NCI-H2171 treated with DMSO at 0.1 percent for 48 hours (cell line): ENCODE measurements at regions not wholly inside any gene's neighbourhood (a gene's known extent, or its start where the extent isn't known, plus 50 kb on each side); places are given as distances from the start of the nearest gene placed in this dataset.

Experiments used
- DNase-seq: peaks from one replicate; lab custom pipeline; 2025; lab: John Stamatoyannopoulos, UW

DNA sequence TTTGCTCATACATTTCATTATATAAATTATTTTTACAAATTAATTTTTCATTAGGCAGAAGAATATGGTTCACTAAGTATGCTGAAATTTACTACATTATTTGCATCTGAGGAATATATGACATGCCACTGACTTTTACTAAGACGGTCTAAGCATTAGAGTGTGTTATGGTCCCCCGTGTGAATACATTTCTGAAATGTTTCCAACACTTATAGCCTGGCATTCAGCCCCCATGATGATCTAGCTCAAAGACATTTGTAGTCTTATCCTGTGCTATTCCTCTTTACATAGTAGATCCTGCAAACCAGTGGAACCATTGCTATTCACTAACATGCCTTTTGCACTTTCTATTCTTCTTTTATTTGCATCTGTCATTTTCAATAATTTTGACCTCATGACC is 1878.0 kb downstream of the MRPL39 start:
- DNase-seq = no peak

DNA sequence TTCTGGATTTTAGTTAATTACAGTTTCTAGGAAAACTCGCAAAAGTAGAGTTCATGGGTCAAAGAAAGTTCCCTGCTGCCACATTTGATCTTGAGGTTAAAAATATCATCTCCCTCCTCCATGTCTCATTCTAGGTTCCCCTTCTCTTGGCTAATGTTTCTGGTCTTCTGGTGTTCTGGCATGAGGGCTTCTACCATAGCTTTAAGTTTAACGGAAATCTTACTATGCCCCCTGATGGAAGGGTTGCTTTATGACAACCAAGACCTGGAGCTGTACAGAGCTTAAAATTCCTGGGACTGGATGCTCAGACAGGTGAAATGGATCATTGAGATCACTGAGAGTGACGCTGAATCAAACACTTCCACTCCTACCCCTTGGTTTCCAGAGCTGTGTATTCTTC is 1881.7 kb downstream of the MRPL39 start:
- DNase-seq = peak; percentile 13

- DNase-seq = no peak
Measured at GRCh38 chr21:23718446-23719285, 1888.6 kb downstream of the MRPL39 start.

GRCh38 chr21:23712166-23712565 is 1895.1 kb downstream of the MRPL39 start:
- peak; percentile 25 for DNase-seq

DNA sequence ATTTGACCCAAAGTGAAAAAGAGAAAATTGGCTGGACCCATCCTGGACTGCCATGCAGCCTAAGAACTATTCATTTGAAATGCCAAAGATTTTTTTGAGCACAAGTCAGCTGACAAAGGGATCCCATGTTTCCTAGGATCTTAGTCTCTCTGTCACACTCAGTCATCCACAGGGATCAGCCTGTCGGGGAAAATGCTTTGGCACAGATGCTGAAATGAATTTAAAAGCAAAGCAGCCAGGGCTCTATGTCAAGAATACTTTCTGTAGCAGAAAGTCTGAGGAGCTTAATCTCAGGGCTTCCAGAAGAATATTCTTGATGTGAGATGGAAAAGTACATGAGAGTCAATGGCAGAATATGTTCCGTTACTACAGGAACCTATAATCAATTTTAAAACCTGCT is 1900.8 kb downstream of the MRPL39 start:
- DNase-seq = no peak

GRCh38 chr21:23699402-23699801 is 1907.9 kb downstream of the MRPL39 start:
- DNase-seq = no peak

- peak; percentile 51 for DNase-seq
Measured at GRCh38 chr21:23698619-23699018, 1908.7 kb downstream of the MRPL39 start.

- DNase-seq = peak; percentile 17
Measured at GRCh38 chr21:23695443-23695842, 1911.8 kb downstream of the MRPL39 start.

GRCh38 chr21:23694390-23694789 is 1912.9 kb downstream of the MRPL39 start:
- DNase-seq = peak; percentile 44

DNA sequence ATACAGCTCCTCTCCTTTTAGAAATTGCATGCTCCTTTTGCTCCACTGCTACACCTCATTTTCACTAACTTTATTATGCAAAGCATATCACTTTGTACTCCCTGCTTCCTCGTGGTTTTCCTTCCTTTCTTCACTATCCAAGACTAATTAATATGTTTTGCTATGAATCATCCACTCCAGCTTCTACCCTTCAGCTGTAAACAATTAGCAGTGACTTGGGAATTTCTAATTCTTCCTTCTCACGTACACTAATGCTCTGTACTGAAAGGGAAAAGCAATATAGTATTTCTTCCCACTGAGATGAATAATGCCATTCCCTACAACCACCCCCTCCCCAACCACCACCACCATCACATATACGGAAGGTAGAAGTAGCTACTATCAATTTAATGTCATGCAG is 1917.0 kb downstream of the MRPL39 start:
- DNase-seq = peak; percentile 6

DNA sequence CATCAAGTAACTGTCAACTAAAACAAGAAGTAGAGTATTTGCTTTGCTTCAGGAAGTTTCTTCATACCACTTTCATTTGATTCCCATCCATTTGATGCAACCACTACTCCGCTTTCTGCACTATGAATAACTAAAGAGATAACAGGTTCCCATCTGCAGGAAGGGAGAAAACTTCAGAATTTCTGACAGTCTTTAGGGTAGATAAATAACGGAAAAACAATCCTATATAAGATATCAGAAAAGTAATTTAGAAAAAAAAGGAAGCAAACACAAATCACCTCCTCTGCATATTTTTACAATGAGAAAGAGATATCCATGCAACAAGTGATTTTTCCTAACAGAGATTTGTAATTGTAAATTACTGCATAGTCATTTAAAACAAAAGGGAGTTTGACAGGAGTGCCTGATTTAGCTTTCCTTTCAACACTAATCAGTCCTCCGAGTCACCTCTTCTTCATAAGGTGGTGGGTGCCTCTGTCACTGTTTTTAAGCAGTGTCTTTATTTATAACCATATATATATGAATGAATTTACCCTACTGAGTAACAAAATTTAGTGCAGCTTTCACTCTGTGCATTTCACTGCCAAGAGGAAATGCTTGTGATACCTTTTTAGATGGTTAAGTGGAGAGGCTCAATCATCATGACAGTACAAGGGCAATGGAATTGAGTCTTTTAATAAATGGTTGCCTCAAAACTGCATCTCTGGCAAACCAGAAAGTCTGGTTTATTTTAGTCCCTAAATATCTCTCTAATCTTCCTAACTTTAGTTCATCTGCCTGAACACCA is 1920.4 kb downstream of the MRPL39 start:
- no peak for DNase-seq

DNA sequence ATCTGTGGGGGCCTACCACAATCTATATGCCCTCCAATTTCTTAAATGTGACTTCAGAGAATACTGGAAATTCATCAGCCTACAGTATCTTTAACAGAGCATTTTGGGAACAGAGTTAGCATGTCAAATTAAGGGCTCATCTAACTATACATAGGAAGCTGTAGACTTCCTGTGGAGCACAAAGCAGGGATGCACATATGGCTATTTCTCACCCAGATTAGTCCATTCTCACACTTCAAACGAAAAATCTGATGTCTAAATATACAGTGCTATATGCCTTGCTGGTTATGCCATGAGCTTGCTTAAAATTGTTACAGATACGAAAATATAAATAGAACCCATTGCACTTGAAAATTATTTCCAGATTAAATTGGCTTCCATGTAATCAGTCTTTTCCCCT is 1922.8 kb downstream of the MRPL39 start:
- DNase-seq = no peak

DNA sequence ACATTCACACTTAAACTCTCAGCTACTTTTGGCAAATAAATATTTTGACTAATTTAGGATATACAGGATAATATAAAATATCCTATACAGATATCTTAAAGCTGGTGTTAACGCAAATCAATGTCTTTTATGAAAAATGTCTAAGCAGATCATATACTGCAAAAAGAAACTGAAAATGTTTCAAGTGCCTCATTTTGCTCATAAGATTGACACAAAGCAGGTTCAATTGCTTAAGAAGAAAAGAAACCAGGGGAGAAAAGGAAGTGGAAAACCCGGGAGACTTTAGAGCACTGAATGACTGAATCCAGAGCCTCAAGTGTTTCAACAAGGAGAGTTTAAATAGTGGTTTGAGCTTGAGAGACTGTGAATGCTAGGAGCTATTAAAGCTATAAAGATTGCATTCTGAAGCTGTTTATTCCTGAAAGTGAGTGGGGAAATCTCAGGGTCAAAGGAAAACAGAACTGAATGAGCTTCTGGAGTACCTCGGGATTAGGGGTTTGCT is 1943.0 kb downstream of the MRPL39 start:
- DNase-seq = no peak

DNA sequence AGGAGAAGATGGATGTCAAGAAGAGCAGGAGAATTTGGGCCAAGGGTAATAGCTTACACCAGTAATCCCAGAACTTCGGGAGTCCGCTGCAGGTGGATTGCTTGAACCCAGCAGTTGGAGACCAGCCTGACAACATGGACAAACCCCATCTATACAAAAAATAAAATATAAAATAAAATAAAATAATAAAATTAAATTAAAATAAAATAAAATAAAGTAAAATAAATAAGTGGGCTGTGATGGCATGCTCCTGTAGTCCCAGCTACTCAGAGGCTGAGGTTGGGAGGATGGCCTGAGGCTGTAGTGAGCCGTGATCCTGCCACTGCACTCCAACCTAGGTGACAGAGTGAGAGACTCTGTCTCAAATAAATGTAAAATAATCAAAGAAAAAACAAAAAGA is 1946.7 kb downstream of the MRPL39 start:
- DNase-seq = no peak

DNA sequence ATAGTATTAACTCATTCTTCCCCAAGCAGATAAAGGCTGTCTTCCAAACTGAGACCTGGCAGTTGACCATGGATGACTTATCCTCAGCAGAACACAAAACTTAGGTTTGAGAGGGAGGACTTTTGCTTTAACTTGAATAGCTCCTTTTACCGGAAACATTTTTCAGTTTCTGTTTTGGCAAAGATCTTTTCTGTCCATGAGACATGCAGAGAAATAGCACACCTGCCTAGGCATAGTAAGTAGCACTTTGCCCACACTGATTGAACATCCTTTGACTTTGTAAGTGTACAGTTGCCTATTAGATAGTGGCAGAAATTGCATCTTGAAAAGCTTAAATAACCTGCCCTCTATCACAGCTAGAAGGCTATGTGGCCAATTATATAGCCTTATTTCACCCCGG is 1962.5 kb downstream of the MRPL39 start:
- DNase-seq = no peak

GRCh38 chr21:23639721-23640120 is 1967.6 kb downstream of the MRPL39 start:
- no peak for DNase-seq

DNA sequence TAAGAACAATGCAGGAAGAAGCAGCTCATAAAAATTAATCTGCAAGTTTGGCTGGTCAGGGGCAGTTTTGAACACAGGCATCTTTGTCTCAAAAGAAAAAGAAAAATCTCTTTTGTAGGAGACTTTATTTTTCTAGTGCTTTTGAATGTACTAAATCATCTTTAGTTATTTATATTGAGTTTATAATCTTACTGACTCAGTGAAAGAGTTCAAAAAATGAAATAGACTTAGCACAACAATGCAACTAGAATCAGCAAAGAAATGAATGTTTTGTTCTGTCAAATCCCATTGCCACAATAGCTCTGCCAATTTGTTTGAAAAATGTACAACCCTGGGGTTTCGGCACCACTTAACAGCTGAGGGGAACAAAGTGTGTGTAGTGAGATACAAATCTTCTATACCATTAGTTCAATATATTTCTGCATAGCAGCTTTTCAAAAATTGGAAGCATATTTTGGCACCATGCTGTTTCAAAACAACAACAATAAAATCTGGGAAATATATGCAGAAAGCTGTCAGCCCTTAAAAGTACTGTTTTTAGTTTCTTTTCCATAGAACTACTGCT is 1969.1 kb downstream of the MRPL39 start:
- DNase-seq = no peak

GRCh38 chr21:23633447-23633940 is 1973.8 kb downstream of the MRPL39 start:
- DNase-seq = no peak

DNA sequence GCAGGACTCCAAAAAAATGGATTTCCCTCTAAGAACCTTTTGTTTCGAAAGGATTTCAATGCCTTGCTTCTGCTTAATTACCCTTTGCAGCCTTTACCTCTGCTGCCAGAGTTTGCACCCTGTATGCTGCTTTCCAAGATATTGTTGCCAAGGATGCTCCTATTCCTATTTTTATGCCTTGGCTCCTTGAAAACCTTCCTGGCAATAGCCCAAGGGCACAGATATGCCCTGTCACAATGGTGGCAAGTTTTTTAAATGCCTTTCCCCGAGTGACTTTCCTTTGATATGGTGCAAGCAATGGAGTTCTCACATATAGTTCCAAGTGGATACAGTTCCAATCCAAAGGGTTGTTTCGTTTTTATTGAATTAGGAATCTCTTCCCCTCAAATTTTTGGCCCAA is 1983.0 kb downstream of the MRPL39 start:
- no peak for DNase-seq

DNA sequence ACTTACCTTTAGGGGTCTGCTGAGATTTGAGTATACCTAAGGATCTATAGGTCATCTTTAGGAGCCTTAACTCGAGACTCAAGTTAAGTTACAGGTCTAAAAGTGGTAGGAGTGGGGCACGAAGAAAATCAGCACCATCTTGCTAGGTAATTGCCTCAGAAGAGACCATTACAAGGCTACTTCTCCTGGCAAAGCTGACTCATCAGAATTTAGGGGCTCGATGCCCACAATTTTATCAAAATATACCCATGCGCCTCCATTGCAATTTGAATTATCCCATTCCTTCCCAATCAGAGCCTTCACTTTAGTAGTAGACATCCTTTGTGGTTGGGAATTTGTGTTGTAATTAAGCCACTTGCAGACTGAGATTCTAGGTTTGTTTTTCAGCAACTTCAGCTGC is 1994.3 kb downstream of the MRPL39 start:
- DNase-seq = no peak

- DNase-seq = no peak
Measured at GRCh38 chr21:23612210-23612609, 1995.1 kb downstream of the MRPL39 start.

DNA sequence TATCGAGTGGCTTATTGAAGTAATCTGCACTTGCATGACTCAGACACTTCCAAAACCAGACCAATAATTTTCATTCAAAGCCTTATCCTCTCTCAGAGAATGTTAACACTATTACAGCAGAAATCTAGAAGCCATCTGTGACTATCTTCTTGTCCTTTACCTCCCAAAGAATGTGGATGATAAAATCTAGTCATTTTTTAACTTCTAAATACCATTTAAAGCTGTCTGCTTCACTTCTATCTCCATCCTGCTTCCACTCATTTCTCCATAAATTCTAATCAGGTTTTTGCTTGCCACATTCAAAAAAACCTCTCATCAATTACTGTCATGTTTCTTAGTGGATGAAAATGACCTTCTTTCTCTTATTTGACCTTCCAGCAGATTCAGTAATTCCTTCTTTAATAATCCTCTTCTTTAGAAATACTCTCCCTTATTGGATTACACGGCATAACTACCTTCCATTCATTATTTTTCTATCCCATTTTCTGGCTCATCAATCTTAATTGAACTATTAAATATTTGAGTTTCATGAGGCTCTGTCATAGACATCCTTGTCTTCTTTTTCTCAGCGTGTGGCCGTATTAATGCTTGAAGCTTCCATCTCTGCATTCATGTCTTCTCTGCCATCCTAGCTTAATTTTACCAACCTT is 1999.4 kb downstream of the MRPL39 start:
- no peak for DNase-seq
